ENCODE measurements at regions not wholly inside any gene's neighbourhood (a gene's known extent, or its start where the extent isn't known, plus 50 kb on each side); places are given as distances from the start of the nearest gene placed in this dataset.
"Not testable (repeated sequence)": the region's sequence is repeated elsewhere in the genome, so short reads cannot be mapped to it uniquely, and the experiment has no call there.

GRCh38 chr2:176910828-176911227, 301.8 kb upstream of the HNRNPA3 start:
- Mint-ChIP-seq H3K27ac (no peak overlapping the region), H3K4me1 (ENCODE audit: unreplicated experiment) (no peaks in the 10 kb centered on the region), H3K9me3 (no peaks in the 10 kb centered on the region), H3K27me3 (peaks cover 14% of the 10 kb centered on the region), H3K4me3 (no peak overlapping the region), H3K36me3 (no peaks in the 10 kb centered on the region)
- no peak for TF ChIP-seq CTCF (conservative IDR thresholded peaks at IDR 0.05)
- DNase-seq (ENCODE audit: extremely low spot score, unreplicated experiment), result no peak

GRCh38 chr2:176913955-176914354, 298.6 kb upstream of the HNRNPA3 start:
- Mint-ChIP-seq H3K4me3 (no peak overlapping the region), H3K36me3 (no peaks in the 10 kb centered on the region), H3K27me3 (peaks cover 7% of the 10 kb centered on the region), H3K4me1 (ENCODE audit: unreplicated experiment) (no peaks in the 10 kb centered on the region), H3K27ac (no peak overlapping the region), H3K9me3 (no peaks in the 10 kb centered on the region)
- TF ChIP-seq CTCF (conservative IDR thresholded peaks at IDR 0.05), result no peak
- no peak for DNase-seq (ENCODE audit: extremely low spot score, unreplicated experiment)

- TF ChIP-seq CTCF (conservative IDR thresholded peaks at IDR 0.05), result no peak
- peaks cover 7% of the 10 kb centered on the region for H3K27me3 Mint-ChIP-seq
- no peaks in the 10 kb centered on the region for H3K4me1 Mint-ChIP-seq (ENCODE audit: unreplicated experiment)
- H3K9me3 Mint-ChIP-seq, result no peaks in the 10 kb centered on the region
- no peaks in the 10 kb centered on the region for H3K36me3 Mint-ChIP-seq
- no peak for DNase-seq (ENCODE audit: extremely low spot score, unreplicated experiment)
- H3K27ac Mint-ChIP-seq, result no peak overlapping the region
- no peak overlapping the region for H3K4me3 Mint-ChIP-seq
These were observed 298.2 kb upstream of the HNRNPA3 start for GRCh38 chr2:176914371-176914770.

- DNase-seq (ENCODE audit: extremely low spot score, unreplicated experiment); H3K4me1 Mint-ChIP-seq (ENCODE audit: unreplicated experiment); H3K27ac Mint-ChIP-seq; H3K36me3 Mint-ChIP-seq; H3K4me3 Mint-ChIP-seq; H3K9me3 Mint-ChIP-seq: not testable (repeated sequence)
- H3K27me3 Mint-ChIP-seq, result peaks cover 16% of the 10 kb centered on the region
These were observed 290.0 kb upstream of the HNRNPA3 start for GRCh38 chr2:176922545-176922944.

- Mint-ChIP-seq H3K4me3 (no peak overlapping the region), H3K9me3 (no peaks in the 10 kb centered on the region), H3K27me3 (peaks cover 20% of the 10 kb centered on the region), H3K27ac (no peak overlapping the region), H3K36me3 (no peaks in the 10 kb centered on the region), H3K4me1 (ENCODE audit: unreplicated experiment) (no peaks in the 10 kb centered on the region)
- no peak for TF ChIP-seq CTCF (conservative IDR thresholded peaks at IDR 0.05)
- DNase-seq (ENCODE audit: extremely low spot score, unreplicated experiment), result no peak
These were observed 289.4 kb upstream of the HNRNPA3 start for GRCh38 chr2:176923205-176923604.

GRCh38 chr2:176924909-176925534, 287.6 kb upstream of the HNRNPA3 start:
- H3K36me3 Mint-ChIP-seq, result no peaks in the 10 kb centered on the region
- no peaks in the 10 kb centered on the region for H3K9me3 Mint-ChIP-seq
- peaks cover 24% of the 10 kb centered on the region for H3K27me3 Mint-ChIP-seq
- TF ChIP-seq CTCF (conservative IDR thresholded peaks at IDR 0.05), result no peak
- no peak overlapping the region for H3K4me3 Mint-ChIP-seq
- no peaks in the 10 kb centered on the region for H3K4me1 Mint-ChIP-seq (ENCODE audit: unreplicated experiment)
- no peak for DNase-seq (ENCODE audit: extremely low spot score, unreplicated experiment)
- no peak overlapping the region for H3K27ac Mint-ChIP-seq

All from type B pancreatic cell (in vitro differentiated cells).